GM18498 (cell line): ENCODE measurements at regions not wholly inside any gene's neighbourhood (a gene's known extent, or its start where the extent isn't known, plus 50 kb on each side); places are given as distances from the start of the nearest gene placed in this dataset.

Experiments
- ATAC-seq: cut with Tn5 transposase; IDR thresholded peaks from one replicate; pipeline ENCODE4 v1.9.1; 2021; ENCODE audit warnings: mild to moderate bottlenecking, moderate library complexity; ENCODE audit not compliant: unreplicated experiment

- no peak for ATAC-seq
These were observed 545.6 kb upstream of the MAP3K7 start for GRCh38 chr6:91132461-91132860.

GRCh38 chr6:91130126-91130525 lies 543.3 kb upstream of the MAP3K7 start:
- no peak for ATAC-seq

- ATAC-seq, result no peak
These were observed 540.9 kb upstream of the MAP3K7 start for GRCh38 chr6:91127752-91128151.

- no peak for ATAC-seq
These were observed 540.0 kb upstream of the MAP3K7 start for GRCh38 chr6:91126876-91127275.

- ATAC-seq, result no peak
These were observed 530.7 kb upstream of the MAP3K7 start for GRCh38 chr6:91117550-91117949.

- ATAC-seq, result no peak
These were observed 527.3 kb upstream of the MAP3K7 start for GRCh38 chr6:91114123-91114708.

GRCh38 chr6:91106083-91106482 lies 519.2 kb upstream of the MAP3K7 start:
- ATAC-seq, result no peak

- ATAC-seq, result no peak
These were observed 518.7 kb upstream of the MAP3K7 start for GRCh38 chr6:91105532-91105931.

- no peak for ATAC-seq
These were observed 512.6 kb upstream of the MAP3K7 start for GRCh38 chr6:91099479-91099878.

- no peak for ATAC-seq
These were observed 511.1 kb upstream of the MAP3K7 start for GRCh38 chr6:91098006-91098405.

GRCh38 chr6:91097364-91097763 lies 510.5 kb upstream of the MAP3K7 start:
- no peak for ATAC-seq

- ATAC-seq, result no peak
These were observed 508.1 kb upstream of the MAP3K7 start for GRCh38 chr6:91094806-91095475.

GRCh38 chr6:91094341-91094740 lies 507.5 kb upstream of the MAP3K7 start:
- ATAC-seq, result no peak

- no peak for ATAC-seq
These were observed 502.1 kb upstream of the MAP3K7 start for GRCh38 chr6:91088976-91089375.

GRCh38 chr6:91088515-91088914 lies 501.6 kb upstream of the MAP3K7 start:
- ATAC-seq, result no peak

GRCh38 chr6:91087908-91088307 lies 501.0 kb upstream of the MAP3K7 start:
- ATAC-seq, result no peak

GRCh38 chr6:91083211-91083610 lies 496.3 kb upstream of the MAP3K7 start:
- ATAC-seq, result no peak

- ATAC-seq, result no peak
These were observed 495.5 kb upstream of the MAP3K7 start for GRCh38 chr6:91082311-91082832.

- peak; percentile 64 for ATAC-seq
These were observed 494.7 kb upstream of the MAP3K7 start for GRCh38 chr6:91081452-91082067.

GRCh38 chr6:91080871-91081270 lies 494.0 kb upstream of the MAP3K7 start:
- ATAC-seq, result peak; percentile 13

GRCh38 chr6:91079969-91080368 lies 493.1 kb upstream of the MAP3K7 start:
- no peak for ATAC-seq
